Adrenal gland (tissue), 9 donors: ENCODE measurements at regions not wholly inside any gene's neighbourhood (a gene's known extent, or its start where the extent isn't known, plus 50 kb on each side); places are given as distances from the start of the nearest gene placed in this dataset.

ENCODE experiments used
- DNase-seq, 7 donors: peaks; one replicate each; pipeline ENCODE4 v3.0.0-alpha.2; 2019 to 2020
- H3K27ac ChIP-seq, 5 donors: fragments of 200-600 bp; sonication (generic) in 4 of 5; 1 replicate in 3 of 5; 2 replicates in 2 of 5; pipeline versions ENCODE4 v1.5.1 to v1.8.0; 2016 to 2020; ENCODE audit warnings: mild to moderate bottlenecking in 1 of 5
- H3K27me3 ChIP-seq: fragments of 200-600 bp; 2 replicates; pipeline ENCODE4 v1.8.0; 2021
- H3K36me3 ChIP-seq, 2 donors: fragments of 200-600 bp; replicated peaks in 1 of 2; 1 replicate in 1 of 2; 2 replicates in 1 of 2; pipeline versions ENCODE4 v1.5.1 to v1.8.0; 2018 to 2022
- H3K4me1 ChIP-seq, 2 donors: fragments of 200-600 bp; replicated peaks in 1 of 2; 1 replicate in 1 of 2; 2 replicates in 1 of 2; pipeline versions ENCODE4 v1.5.1 to v1.8.0; 2018 to 2021
- H3K4me3 ChIP-seq, 4 donors: fragments of 200-600 bp; sonication (generic) in 3 of 4; one replicate each; pipeline ENCODE4 v1.5.1; 2016 to 2018
- H3K9me3 ChIP-seq, 3 donors: fragments of 200-600 bp; sonication (generic) in 1 of 3; replicated peaks in 1 of 3; 1 replicate in 2 of 3; 2 replicates in 1 of 3; pipeline versions ENCODE4 v1.5.1 to v1.8.0; 2016 to 2021
- CTCF ChIP-seq, 6 experiments: fragments of 450-650 bp in 4 of 6; fragments of 200-600 bp in 2 of 6; sonication (generic) in 1 of 6; IDR thresholded peaks; 1 replicate in 5 of 6; 2 replicates in 1 of 6; pipeline versions ENCODE4 v1.5.1 to v1.8.0; 2016 to 2021; ENCODE audit warnings: antibody characterized with exemption in 6 of 6, mild to moderate bottlenecking in 2 of 6, moderate library complexity in 1 of 6
- POLR2A ChIP-seq, 2 donors: fragments of 450-650 bp; IDR thresholded peaks; one replicate each; pipeline ENCODE4 v1.6.1; 2017; ENCODE audit warnings: antibody characterized with exemption in 2 of 2, mild to moderate bottlenecking in 2 of 2, moderate library complexity in 1 of 2
- WGBS, 4 donors: extraction: QIAGEN DNeasy Blood & Tissue Kit in 2 of 4; methylation state at CpG; one replicate each; pipeline versions ENCODE4 v1.1.5 to v1.1.7; 2013 to 2017; 5-methylcytosine and 5-hydroxymethylcytosine counted together
- intact Hi-C, 2 donors: fragments of 100-400 bp; cut with DNase I; formaldehyde crosslinking; loops; one replicate each; pipeline versions ENCODE4 v1.14.1 to v1.15.0; 2022 to 2023
- donor health status: healthy with polysubstance abuse.
- donor health status: Bipolar disorder and iron deficiency.
- donor health status: DM: yes; HTN: yes; CAD: no.
- donor health status: DM: no; HTN: no; CAD: no.
- donor health status: DM: no; HTN: no; CAD: no.

GRCh38 chr5:74261421-74261820 lies 379.1 kb downstream of the ENC1 start:
- no peaks in the 10 kb centered on the region for H3K36me3 ChIP-seq
- TF ChIP-seq CTCF (IDR thresholded peaks at IDR 0.05) (no peak), POLR2A (IDR thresholded peaks at IDR 0.05) (no peak)
- no peaks in the 10 kb centered on the region for H3K9me3 ChIP-seq
- H3K4me3 ChIP-seq: no peak overlapping the region
- H3K27me3 ChIP-seq: no peaks in the 10 kb centered on the region
- peaks cover 0 to 4% of the 10 kb centered on the region in 2 donors for H3K4me1 ChIP-seq
- 64 to 76% (median 69%) methylated on average over 3 of the region's 3 CpGs for WGBS, 4 donors
- intact Hi-C loops: no loop called here
- no peak for DNase-seq
- H3K27ac ChIP-seq: no peak overlapping the region

GRCh38 chr5:74259572-74259971 lies 381.0 kb downstream of the ENC1 start:
- Histone ChIP-seq H3K27ac (no peak overlapping the region), H3K4me1 (peaks cover 0 to 4% of the 10 kb centered on the region in 2 donors), H3K9me3 (no peaks in the 10 kb centered on the region), H3K27me3 (no peaks in the 10 kb centered on the region), H3K4me3 (no peak overlapping the region), H3K36me3 (no peaks in the 10 kb centered on the region)
- intact Hi-C loops: no loop called here
- TF ChIP-seq CTCF (IDR thresholded peaks at IDR 0.05) (no peak), POLR2A (IDR thresholded peaks at IDR 0.05) (no peak)
- 81 to 96% (median 83%) methylated on average over 7 of the region's 7 CpGs for WGBS, 4 donors
- no peak for DNase-seq

- peaks cover 0 to 4% of the 10 kb centered on the region in 2 donors for H3K4me1 ChIP-seq
- intact Hi-C loops: no loop called here
Observed at GRCh38 chr5:74258314-74258665, 382.2 kb downstream of the ENC1 start.

GRCh38 chr5:74257645-74258313 lies 382.7 kb downstream of the ENC1 start:
- TF ChIP-seq POLR2A (IDR thresholded peaks at IDR 0.05) (no peak), CTCF (IDR thresholded peaks at IDR 0.05) (no peak)
- Histone ChIP-seq H3K4me3 (no peak overlapping the region), H3K9me3 (no peaks in the 10 kb centered on the region), H3K4me1 (peaks cover 0 to 4% of the 10 kb centered on the region in 2 donors), H3K27me3 (no peaks in the 10 kb centered on the region), H3K36me3 (no peaks in the 10 kb centered on the region), H3K27ac (peak overlapping the region in 2 of 5 donors; percentile 55 to 69)
- 31 to 44% (median 39%) methylated on average over 6 of the region's 6 CpGs for WGBS, 4 donors
- DNase-seq: peak in 6 of 7 donors; percentile 25 to 68 (median 38)
- intact Hi-C loops: no loop called here

More at GRCh38 chr5:74258314-74258665, 382.2 kb downstream of the ENC1 start:
- TF ChIP-seq POLR2A (IDR thresholded peaks at IDR 0.05) (no peak), CTCF (IDR thresholded peaks at IDR 0.05) (no peak)
- Histone ChIP-seq H3K27ac (no peak overlapping the region), H3K27me3 (no peaks in the 10 kb centered on the region), H3K4me3 (no peak overlapping the region), H3K9me3 (no peaks in the 10 kb centered on the region), H3K36me3 (no peaks in the 10 kb centered on the region)
- no peak for DNase-seq
